ENCODE measurements at regions not wholly inside any gene's neighbourhood (a gene's known extent, or its start where the extent isn't known, plus 50 kb on each side); places are given as distances from the start of the nearest gene placed in this dataset.

DNA sequence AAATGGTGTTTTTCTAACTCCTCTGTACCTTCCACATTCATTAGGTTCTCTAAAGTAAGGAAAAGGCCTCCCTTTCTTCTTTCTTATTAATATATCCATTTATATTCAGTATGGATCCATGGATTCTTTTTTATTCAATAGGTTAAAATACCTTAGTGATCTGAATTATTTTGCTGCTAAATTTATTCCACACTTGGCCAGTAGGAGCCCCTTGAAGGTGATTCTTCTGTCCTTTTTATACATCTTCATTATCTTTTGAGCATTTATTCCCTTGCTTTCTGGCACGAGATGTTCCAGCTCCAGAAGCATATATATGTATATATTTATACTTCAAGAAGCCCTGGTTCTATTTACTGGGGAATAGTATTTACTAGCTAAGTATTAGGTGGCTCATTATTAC lies 311.8 kb upstream of the SGCD start:
- no peaks in the 10 kb centered on the region for H3K36me3 ChIP-seq (ENCODE audit: control insufficient read depth in 5 of 5, insufficient read depth in 5 of 5, low read length in 5 of 5)
- H3K4me1 ChIP-seq (ENCODE audit: control insufficient read depth in 5 of 5, insufficient read depth in 5 of 5, low read length in 5 of 5) = no peaks in the 10 kb centered on the region

DNA sequence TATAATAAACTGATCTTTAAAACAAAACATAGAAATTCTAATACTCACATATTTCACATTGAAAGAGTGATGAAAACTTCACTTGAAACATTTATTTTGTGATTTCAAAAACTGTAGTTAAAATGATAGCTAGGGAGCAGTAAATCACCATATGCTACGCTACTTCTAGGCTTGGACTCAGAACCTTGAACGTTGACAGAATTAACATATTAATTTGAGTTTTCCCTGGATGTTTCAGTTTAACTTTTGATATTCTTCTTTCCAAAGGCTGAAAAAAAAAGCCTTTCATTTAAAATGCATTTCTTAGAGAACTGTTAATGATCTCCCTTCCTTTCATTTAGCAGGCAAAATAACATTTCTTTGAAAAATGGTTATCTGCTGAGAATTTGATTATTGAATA lies 307.8 kb upstream of the SGCD start:
- no peak overlapping the region for H3K27ac ChIP-seq (ENCODE audit: low read depth, low read length)
- H3K27me3 ChIP-seq (ENCODE audit: control insufficient read depth in 5 of 5, insufficient read depth in 4 of 5, low read length in 5 of 5) = no peaks in the 10 kb centered on the region
- no peak overlapping the region for H3K4me3 ChIP-seq (ENCODE audit: low read depth in 1 of 5, low read length in 5 of 5)
- H3K9ac ChIP-seq (ENCODE audit: low read length in 5 of 5) = no peak overlapping the region
- no peaks in the 10 kb centered on the region for H3K36me3 ChIP-seq (ENCODE audit: control insufficient read depth in 5 of 5, insufficient read depth in 5 of 5, low read length in 5 of 5)
- no peaks in the 10 kb centered on the region for H3K4me1 ChIP-seq (ENCODE audit: control insufficient read depth in 5 of 5, insufficient read depth in 5 of 5, low read length in 5 of 5)
- H3K9me3 ChIP-seq (ENCODE audit: control insufficient read depth in 5 of 5, low read length in 5 of 5) = no peaks in the 10 kb centered on the region

More for the DNA sequence above, 311.8 kb upstream of the SGCD start:
- H3K4me3 ChIP-seq (ENCODE audit: low read depth in 1 of 5, low read length in 5 of 5) = no peak overlapping the region
- no peaks in the 10 kb centered on the region for H3K9me3 ChIP-seq (ENCODE audit: control insufficient read depth in 5 of 5, low read length in 5 of 5)
- no peaks in the 10 kb centered on the region for H3K27me3 ChIP-seq (ENCODE audit: control insufficient read depth in 5 of 5, insufficient read depth in 4 of 5, low read length in 5 of 5)
- H3K9ac ChIP-seq (ENCODE audit: low read length in 5 of 5) = no peak overlapping the region
- H3K27ac ChIP-seq (ENCODE audit: low read depth, low read length) = no peak overlapping the region

DNA sequence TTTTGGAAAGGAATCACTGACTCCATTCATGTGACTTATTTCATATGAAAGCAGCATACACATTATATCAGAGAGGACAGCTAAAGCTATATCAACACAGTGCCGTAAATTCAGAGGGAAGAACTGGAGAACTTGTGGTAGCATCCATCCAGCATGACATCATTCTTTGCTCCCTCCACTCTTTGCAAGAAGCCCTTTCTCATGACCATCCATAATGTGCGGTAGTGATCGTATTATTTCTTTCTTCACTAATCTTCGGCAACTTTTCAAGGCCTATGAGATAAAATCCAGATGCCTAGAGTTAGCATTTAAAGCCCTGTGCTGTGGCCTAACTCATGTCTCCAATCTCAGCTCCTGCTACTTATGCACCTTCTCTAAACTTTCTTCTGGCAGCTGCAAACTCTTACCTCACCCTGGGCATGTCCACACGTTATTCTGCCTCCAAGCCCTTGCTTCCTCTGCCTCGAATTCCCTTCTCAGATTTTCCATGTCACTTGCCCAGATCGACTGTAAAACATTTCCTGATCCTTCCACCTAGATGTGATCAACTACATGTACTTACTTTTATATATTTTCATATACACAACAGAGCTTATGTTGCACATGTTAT lies 307.3 kb upstream of the SGCD start:
- Histone ChIP-seq H3K4me3 (ENCODE audit: low read depth in 1 of 5, low read length in 5 of 5) (no peak overlapping the region), H3K9ac (ENCODE audit: low read length in 5 of 5) (no peak overlapping the region), H3K9me3 (ENCODE audit: control insufficient read depth in 5 of 5, low read length in 5 of 5) (no peaks in the 10 kb centered on the region), H3K36me3 (ENCODE audit: control insufficient read depth in 5 of 5, insufficient read depth in 5 of 5, low read length in 5 of 5) (no peaks in the 10 kb centered on the region), H3K4me1 (ENCODE audit: control insufficient read depth in 5 of 5, insufficient read depth in 5 of 5, low read length in 5 of 5) (no peaks in the 10 kb centered on the region), H3K27me3 (ENCODE audit: control insufficient read depth in 5 of 5, insufficient read depth in 4 of 5, low read length in 5 of 5) (no peaks in the 10 kb centered on the region), H3K27ac (ENCODE audit: low read depth, low read length) (no peak overlapping the region)

DNA sequence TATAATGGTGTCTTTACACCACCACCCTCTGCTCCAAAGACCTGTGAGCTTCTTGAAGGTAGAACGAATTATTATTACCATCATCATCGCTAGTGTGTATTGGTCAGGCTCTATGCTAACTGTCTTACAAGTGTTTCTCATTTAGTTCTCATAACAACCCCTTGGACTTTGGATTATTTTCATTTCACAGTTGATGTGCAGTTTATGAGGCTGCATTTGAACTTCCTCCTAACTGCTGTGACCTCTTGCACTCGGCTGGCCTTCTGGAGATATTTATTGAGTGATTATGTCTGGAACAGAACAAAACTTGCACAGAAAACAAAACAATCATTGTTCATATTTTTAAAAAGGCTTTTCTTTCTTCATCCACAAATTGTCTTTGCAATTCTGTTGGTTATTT lies 306.3 kb upstream of the SGCD start:
- no peaks in the 10 kb centered on the region for H3K36me3 ChIP-seq (ENCODE audit: control insufficient read depth in 5 of 5, insufficient read depth in 5 of 5, low read length in 5 of 5)
- no peak overlapping the region for H3K27ac ChIP-seq (ENCODE audit: low read depth, low read length)
- H3K4me3 ChIP-seq (ENCODE audit: low read depth in 1 of 5, low read length in 5 of 5) = no peak overlapping the region
- H3K9ac ChIP-seq (ENCODE audit: low read length in 5 of 5) = no peak overlapping the region
- no peaks in the 10 kb centered on the region for H3K4me1 ChIP-seq (ENCODE audit: control insufficient read depth in 5 of 5, insufficient read depth in 5 of 5, low read length in 5 of 5)
- H3K27me3 ChIP-seq (ENCODE audit: control insufficient read depth in 5 of 5, insufficient read depth in 4 of 5, low read length in 5 of 5) = no peaks in the 10 kb centered on the region
- no peaks in the 10 kb centered on the region for H3K9me3 ChIP-seq (ENCODE audit: control insufficient read depth in 5 of 5, low read length in 5 of 5)

DNA sequence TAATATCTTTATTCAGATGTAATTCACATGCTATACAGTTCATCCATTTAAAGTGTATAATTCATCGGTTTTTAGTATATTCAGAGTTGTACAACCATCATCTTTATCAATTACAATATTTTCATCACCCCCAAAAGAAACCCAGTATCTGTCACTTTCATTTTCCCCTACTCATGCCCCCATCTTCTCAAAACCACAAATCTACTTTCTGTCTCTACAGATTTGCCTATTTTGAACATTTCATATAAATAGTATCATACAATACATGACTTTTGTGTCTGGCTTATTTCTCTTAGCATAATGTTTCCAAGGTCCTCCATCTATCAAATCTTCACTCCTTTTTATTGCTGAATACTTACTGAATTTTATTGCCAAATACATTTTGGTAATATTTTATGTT lies 305.1 kb upstream of the SGCD start:
- Histone ChIP-seq H3K9ac (ENCODE audit: low read length in 5 of 5) (no peak overlapping the region), H3K27ac (ENCODE audit: low read depth, low read length) (no peak overlapping the region), H3K9me3 (ENCODE audit: control insufficient read depth in 5 of 5, low read length in 5 of 5) (peaks cover 0 to 4% (median 0%) of the 10 kb centered on the region in 5 donors), H3K36me3 (ENCODE audit: control insufficient read depth in 5 of 5, insufficient read depth in 5 of 5, low read length in 5 of 5) (no peaks in the 10 kb centered on the region), H3K27me3 (ENCODE audit: control insufficient read depth in 5 of 5, insufficient read depth in 4 of 5, low read length in 5 of 5) (no peaks in the 10 kb centered on the region), H3K4me3 (ENCODE audit: low read depth in 1 of 5, low read length in 5 of 5) (no peak overlapping the region), H3K4me1 (ENCODE audit: control insufficient read depth in 5 of 5, insufficient read depth in 5 of 5, low read length in 5 of 5) (no peaks in the 10 kb centered on the region)

DNA sequence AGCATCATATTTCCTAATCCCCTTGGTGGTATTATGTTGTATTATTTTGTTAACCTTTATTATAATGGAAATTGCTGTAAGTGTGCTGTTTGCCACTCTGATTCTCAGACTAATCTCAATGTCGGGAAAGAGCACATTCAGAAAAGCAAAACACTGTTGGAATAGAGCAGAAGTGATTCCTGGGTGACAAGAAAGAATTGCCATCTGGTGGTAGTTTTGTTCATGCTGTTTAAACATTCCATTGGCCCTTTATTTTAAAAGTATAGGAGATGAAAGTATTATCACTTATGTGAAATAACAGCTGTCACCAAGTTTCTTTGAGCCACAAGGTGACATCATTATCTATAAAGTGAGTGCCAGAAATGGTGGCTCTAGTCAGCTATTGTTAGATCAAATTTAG lies 301.3 kb upstream of the SGCD start:
- Histone ChIP-seq H3K27ac (ENCODE audit: low read depth, low read length) (no peak overlapping the region), H3K4me3 (ENCODE audit: low read depth in 1 of 5, low read length in 5 of 5) (no peak overlapping the region)

DNA sequence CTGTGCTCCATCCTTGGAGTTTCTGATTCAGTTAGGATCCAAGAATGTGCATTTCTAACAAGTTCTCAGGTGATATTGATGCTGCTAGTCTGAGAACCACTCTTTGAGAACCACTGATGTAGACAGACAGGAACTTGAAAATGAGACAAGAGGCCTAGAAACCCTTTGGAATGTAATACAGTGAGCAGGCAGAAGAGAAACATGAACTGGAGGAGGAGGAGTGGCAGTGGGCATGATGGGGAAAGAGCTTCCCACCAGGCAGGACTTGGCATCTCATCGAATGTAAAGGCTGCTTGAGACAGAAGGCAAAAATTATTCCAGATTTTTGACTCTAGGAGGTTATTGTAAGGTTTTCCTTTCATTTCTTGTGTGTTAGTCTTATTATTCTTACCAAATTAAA lies 295.8 kb upstream of the SGCD start:
- Histone ChIP-seq H3K4me3 (ENCODE audit: low read depth in 1 of 5, low read length in 5 of 5) (no peak overlapping the region), H3K36me3 (ENCODE audit: control insufficient read depth in 5 of 5, insufficient read depth in 5 of 5, low read length in 5 of 5) (no peaks in the 10 kb centered on the region), H3K27ac (ENCODE audit: low read depth, low read length) (no peak overlapping the region), H3K9ac (ENCODE audit: low read length in 5 of 5) (no peak overlapping the region), H3K9me3 (ENCODE audit: control insufficient read depth in 5 of 5, low read length in 5 of 5) (peaks cover 0 to 4% (median 0%) of the 10 kb centered on the region in 5 donors), H3K27me3 (ENCODE audit: control insufficient read depth in 5 of 5, insufficient read depth in 4 of 5, low read length in 5 of 5) (no peaks in the 10 kb centered on the region), H3K4me1 (ENCODE audit: control insufficient read depth in 5 of 5, insufficient read depth in 5 of 5, low read length in 5 of 5) (no peaks in the 10 kb centered on the region)

More for the DNA sequence above, 301.3 kb upstream of the SGCD start:
- no peaks in the 10 kb centered on the region for H3K36me3 ChIP-seq (ENCODE audit: control insufficient read depth in 5 of 5, insufficient read depth in 5 of 5, low read length in 5 of 5)
- peaks cover 0 to 4% (median 0%) of the 10 kb centered on the region in 5 donors for H3K9me3 ChIP-seq (ENCODE audit: control insufficient read depth in 5 of 5, low read length in 5 of 5)
- no peaks in the 10 kb centered on the region for H3K4me1 ChIP-seq (ENCODE audit: control insufficient read depth in 5 of 5, insufficient read depth in 5 of 5, low read length in 5 of 5)
- no peaks in the 10 kb centered on the region for H3K27me3 ChIP-seq (ENCODE audit: control insufficient read depth in 5 of 5, insufficient read depth in 4 of 5, low read length in 5 of 5)
- H3K9ac ChIP-seq (ENCODE audit: low read length in 5 of 5) = no peak overlapping the region

DNA sequence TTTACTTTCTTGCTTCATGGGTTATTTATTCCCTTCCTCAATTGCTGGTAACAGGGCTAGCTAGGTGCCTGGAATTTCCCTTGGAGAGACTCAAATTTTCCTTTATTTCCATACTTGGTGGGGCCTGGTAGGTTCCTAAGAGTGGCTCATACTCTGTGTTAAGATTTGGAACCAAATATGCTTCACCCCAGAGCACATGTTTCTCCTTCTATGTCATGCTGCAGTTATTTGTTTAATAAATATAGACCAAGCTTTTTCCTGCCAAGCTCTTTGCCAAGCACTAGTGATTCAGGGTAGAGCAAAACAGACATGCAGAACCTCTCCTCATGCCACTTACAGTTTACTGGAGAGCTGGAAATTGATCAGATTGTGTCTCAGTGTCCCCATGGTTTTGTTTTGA lies 290.3 kb upstream of the SGCD start:
- Histone ChIP-seq H3K9ac (ENCODE audit: low read length in 5 of 5) (no peak overlapping the region), H3K27me3 (ENCODE audit: control insufficient read depth in 5 of 5, insufficient read depth in 4 of 5, low read length in 5 of 5) (no peaks in the 10 kb centered on the region), H3K9me3 (ENCODE audit: control insufficient read depth in 5 of 5, low read length in 5 of 5) (no peaks in the 10 kb centered on the region), H3K4me1 (ENCODE audit: control insufficient read depth in 5 of 5, insufficient read depth in 5 of 5, low read length in 5 of 5) (no peaks in the 10 kb centered on the region), H3K4me3 (ENCODE audit: low read depth in 1 of 5, low read length in 5 of 5) (no peak overlapping the region), H3K36me3 (ENCODE audit: control insufficient read depth in 5 of 5, insufficient read depth in 5 of 5, low read length in 5 of 5) (no peaks in the 10 kb centered on the region), H3K27ac (ENCODE audit: low read depth, low read length) (no peak overlapping the region)

DNA sequence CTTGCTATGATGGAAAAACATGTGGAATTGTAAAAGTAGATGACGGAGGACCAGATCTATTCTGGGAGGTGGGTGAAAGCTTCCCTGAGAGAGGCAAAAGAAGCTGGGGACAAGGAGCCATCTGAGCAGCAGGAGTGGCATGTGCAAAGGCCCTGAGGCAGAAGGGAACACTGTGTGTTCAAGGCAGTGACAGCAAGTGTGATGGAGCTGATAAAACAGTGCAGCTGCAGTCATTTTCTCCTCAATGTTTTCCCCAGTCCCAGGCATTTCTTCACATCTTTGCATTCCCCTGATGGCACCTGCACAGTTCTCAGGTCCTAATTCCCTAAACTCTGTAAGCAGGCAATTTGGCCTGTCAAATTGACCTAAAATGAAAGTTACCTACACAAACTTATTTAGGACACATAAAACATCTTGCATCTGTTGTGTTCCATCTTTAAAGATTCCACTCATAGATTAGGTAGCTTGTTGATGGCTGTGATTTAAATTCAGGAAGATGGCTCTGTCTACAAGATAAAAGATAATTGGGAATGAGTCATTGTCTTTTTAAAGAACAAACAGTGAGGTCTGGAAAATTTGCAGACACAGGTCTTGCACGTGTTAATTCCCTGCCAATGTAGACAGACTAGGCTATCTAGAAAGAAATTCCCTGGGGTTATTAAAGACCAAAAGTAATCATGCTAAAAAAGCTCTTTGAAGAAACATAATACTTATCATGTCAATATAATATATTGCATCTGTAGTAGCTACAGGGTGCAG lies 289.6 kb upstream of the SGCD start:
- Histone ChIP-seq H3K36me3 (ENCODE audit: control insufficient read depth in 5 of 5, insufficient read depth in 5 of 5, low read length in 5 of 5) (no peaks in the 10 kb centered on the region), H3K9ac (ENCODE audit: low read length in 5 of 5) (no peak overlapping the region), H3K27ac (ENCODE audit: low read depth, low read length) (no peak overlapping the region)

DNA sequence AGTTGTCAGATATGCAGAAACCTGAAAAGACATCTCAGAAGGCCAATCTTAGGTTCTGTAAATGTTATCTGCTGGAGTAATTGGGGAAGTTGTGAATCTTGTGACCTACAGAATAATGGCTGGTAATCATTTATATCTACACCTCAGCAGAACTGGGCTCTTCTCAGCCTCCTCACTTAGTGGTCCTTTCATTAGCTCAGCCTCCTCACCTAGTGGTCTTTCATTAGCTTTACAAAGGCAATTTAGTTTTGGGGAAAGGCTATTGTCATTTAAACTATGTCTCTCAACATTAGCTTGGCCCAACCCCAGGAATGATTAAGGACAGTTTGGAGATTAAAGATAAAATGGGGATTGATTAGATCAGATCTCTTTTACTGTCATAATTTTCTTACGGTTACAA lies 284.2 kb upstream of the SGCD start:
- H3K9me3 ChIP-seq (ENCODE audit: control insufficient read depth in 5 of 5, low read length in 5 of 5) = peaks cover 0 to 4% (median 0%) of the 10 kb centered on the region in 5 donors
- H3K27ac ChIP-seq (ENCODE audit: low read depth, low read length) = no peak overlapping the region
- no peaks in the 10 kb centered on the region for H3K4me1 ChIP-seq (ENCODE audit: control insufficient read depth in 5 of 5, insufficient read depth in 5 of 5, low read length in 5 of 5)
- H3K9ac ChIP-seq (ENCODE audit: low read length in 5 of 5) = no peak overlapping the region
- no peaks in the 10 kb centered on the region for H3K27me3 ChIP-seq (ENCODE audit: control insufficient read depth in 5 of 5, insufficient read depth in 4 of 5, low read length in 5 of 5)
- no peak overlapping the region for H3K4me3 ChIP-seq (ENCODE audit: low read depth in 1 of 5, low read length in 5 of 5)
- no peaks in the 10 kb centered on the region for H3K36me3 ChIP-seq (ENCODE audit: control insufficient read depth in 5 of 5, insufficient read depth in 5 of 5, low read length in 5 of 5)

More for the DNA sequence above, 289.6 kb upstream of the SGCD start:
- no peak overlapping the region for H3K4me3 ChIP-seq (ENCODE audit: low read depth in 1 of 5, low read length in 5 of 5)
- no peaks in the 10 kb centered on the region for H3K27me3 ChIP-seq (ENCODE audit: control insufficient read depth in 5 of 5, insufficient read depth in 4 of 5, low read length in 5 of 5)
- no peaks in the 10 kb centered on the region for H3K9me3 ChIP-seq (ENCODE audit: control insufficient read depth in 5 of 5, low read length in 5 of 5)
- no peaks in the 10 kb centered on the region for H3K4me1 ChIP-seq (ENCODE audit: control insufficient read depth in 5 of 5, insufficient read depth in 5 of 5, low read length in 5 of 5)

All from subcutaneous abdominal adipose tissue (tissue), 5 donors.